SK-N-MC (cell line): ENCODE measurements at regions not wholly inside any gene's neighbourhood (a gene's known extent, or its start where the extent isn't known, plus 50 kb on each side); places are given as distances from the start of the nearest gene placed in this dataset.

ENCODE experiments used
- EZH2 ChIP-seq: fragments of 200-600 bp; sonication (generic); IDR thresholded peaks from one replicate; pipeline ENCODE4 v1.6.1; 2017; ENCODE audit warnings: antibody characterized with exemption
- POLR2AphosphoS5 ChIP-seq: IDR thresholded peaks from 2 replicates; pipeline ENCODE4 v1.6.1; 2012; ENCODE audit warnings: mild to moderate bottlenecking, low read depth, low read length, borderline replicate concordance

GRCh38 chr5:2553611-2554010 lies 197.9 kb downstream of the IRX2 start:
- TF ChIP-seq EZH2 (no peak), POLR2AphosphoS5 (no peak)
